ENCODE measurements at regions not wholly inside any gene's neighbourhood (a gene's known extent, or its start where the extent isn't known, plus 50 kb on each side); places are given as distances from the start of the nearest gene placed in this dataset.
A peak's percentile ranks its signal among the peaks of the same experiment; 100 is the strongest.

GRCh38 chr4:16450724-16451123 lies 224.5 kb upstream of the TAPT1 start:
- Histone ChIP-seq H3K9me3 (no peaks in the 10 kb centered on the region), H3K4me1 (replicated peaks) (no peaks in the 10 kb centered on the region), H3K36me3 (no peaks in the 10 kb centered on the region), H3K27ac (no peak overlapping the region), H3K4me3 (no peak overlapping the region), H3K27me3 (replicated peaks; ENCODE audit: insufficient read depth) (no peaks in the 10 kb centered on the region)
- no peak for TF ChIP-seq POLR2A (IDR thresholded peaks at IDR 0.05)
- no peak for TF ChIP-seq POLR2AphosphoS5 (IDR thresholded peaks at IDR 0.05)
- TF ChIP-seq, protein P1, sequence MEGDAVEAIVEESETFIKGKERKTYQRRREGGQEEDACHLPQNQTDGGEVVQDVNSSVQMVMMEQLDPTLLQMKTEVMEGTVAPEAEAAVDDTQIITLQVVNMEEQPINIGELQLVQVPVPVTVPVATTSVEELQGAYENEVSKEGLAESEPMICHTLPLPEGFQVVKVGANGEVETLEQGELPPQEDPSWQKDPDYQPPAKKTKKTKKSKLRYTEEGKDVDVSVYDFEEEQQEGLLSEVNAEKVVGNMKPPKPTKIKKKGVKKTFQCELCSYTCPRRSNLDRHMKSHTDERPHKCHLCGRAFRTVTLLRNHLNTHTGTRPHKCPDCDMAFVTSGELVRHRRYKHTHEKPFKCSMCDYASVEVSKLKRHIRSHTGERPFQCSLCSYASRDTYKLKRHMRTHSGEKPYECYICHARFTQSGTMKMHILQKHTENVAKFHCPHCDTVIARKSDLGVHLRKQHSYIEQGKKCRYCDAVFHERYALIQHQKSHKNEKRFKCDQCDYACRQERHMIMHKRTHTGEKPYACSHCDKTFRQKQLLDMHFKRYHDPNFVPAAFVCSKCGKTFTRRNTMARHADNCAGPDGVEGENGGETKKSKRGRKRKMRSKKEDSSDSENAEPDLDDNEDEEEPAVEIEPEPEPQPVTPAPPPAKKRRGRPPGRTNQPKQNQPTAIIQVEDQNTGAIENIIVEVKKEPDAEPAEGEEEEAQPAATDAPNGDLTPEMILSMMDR (IDR thresholded peaks at IDR 0.05): no peak
- intact Hi-C loops (cut with DNase I): no loop called here
- no peak for DNase-seq (ENCODE audit: low spot score)
- 65% methylated on average over 1 of the region's 1 CpG for WGBS

DNA sequence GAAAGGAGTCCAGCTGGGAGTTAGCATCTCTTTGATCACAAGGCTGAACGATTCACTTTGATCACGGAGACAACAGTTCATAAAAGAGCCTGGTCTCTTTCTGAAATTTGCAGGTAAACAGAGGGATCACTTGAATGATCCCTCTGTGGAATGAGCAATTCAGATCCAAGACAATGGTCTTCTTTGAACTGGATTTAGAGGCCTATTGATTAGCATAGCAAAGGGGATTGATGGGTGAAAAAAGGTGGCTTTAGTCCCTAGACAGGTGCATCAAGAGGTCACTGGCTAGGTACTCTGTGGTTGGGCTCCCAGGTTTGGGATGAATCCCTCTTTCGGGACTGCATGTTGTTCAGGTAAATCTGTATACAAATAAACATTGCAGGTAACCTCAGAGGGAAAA lies 223.8 kb upstream of the TAPT1 start:
- no peak for DNase-seq (ENCODE audit: low spot score)
- Histone ChIP-seq H3K9me3 (no peaks in the 10 kb centered on the region), H3K36me3 (no peaks in the 10 kb centered on the region), H3K27ac (no peak overlapping the region), H3K4me3 (no peak overlapping the region), H3K27me3 (replicated peaks; ENCODE audit: insufficient read depth) (no peaks in the 10 kb centered on the region), H3K4me1 (replicated peaks) (no peaks in the 10 kb centered on the region)
- 40% methylated on average over 3 of the region's 3 CpGs for WGBS
- intact Hi-C loops (cut with DNase I): no loop called here
- TF ChIP-seq, protein P1 (IDR thresholded peaks at IDR 0.05): no peak
- TF ChIP-seq POLR2A (IDR thresholded peaks at IDR 0.05) (no peak), POLR2AphosphoS5 (IDR thresholded peaks at IDR 0.05) (no peak)

DNA sequence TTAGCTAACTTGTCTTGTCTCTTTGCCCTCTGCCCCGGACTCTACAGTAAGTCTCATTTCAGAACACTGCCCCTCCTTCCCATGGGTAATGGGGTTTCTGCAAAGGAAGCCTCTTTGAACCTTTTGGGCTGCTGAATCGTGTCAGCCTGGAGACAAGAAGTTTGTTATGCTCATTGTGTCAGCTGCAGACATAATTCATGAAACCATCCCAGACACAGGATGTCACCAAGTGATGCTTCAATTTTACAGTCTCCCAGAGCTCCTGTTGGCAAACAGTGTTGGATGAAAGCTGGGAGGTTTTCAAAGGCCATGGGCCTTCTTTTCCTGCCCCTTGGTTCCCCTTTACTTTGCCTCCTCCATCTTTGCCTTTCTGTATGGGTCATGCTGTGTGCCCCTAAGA lies 223.1 kb upstream of the TAPT1 start:
- WGBS: 46% methylated on average over 2 of the region's 2 CpGs
- TF ChIP-seq, protein P1 (IDR thresholded peaks at IDR 0.05): no peak
- Histone ChIP-seq H3K36me3 (no peaks in the 10 kb centered on the region), H3K4me3 (no peak overlapping the region), H3K27me3 (replicated peaks; ENCODE audit: insufficient read depth) (no peaks in the 10 kb centered on the region), H3K9me3 (no peaks in the 10 kb centered on the region), H3K4me1 (replicated peaks) (no peaks in the 10 kb centered on the region), H3K27ac (no peak overlapping the region)
- intact Hi-C loops (cut with DNase I): no loop called here
- no peak for DNase-seq (ENCODE audit: low spot score)

GRCh38 chr4:16448241-16448840 lies 222.1 kb upstream of the TAPT1 start:
- intact Hi-C loops (cut with DNase I): no loop called here
- Histone ChIP-seq H3K4me1 (replicated peaks) (no peaks in the 10 kb centered on the region), H3K27ac (no peak overlapping the region), H3K27me3 (replicated peaks; ENCODE audit: insufficient read depth) (no peaks in the 10 kb centered on the region), H3K9me3 (no peaks in the 10 kb centered on the region), H3K4me3 (no peak overlapping the region), H3K36me3 (no peaks in the 10 kb centered on the region)
- DNase-seq (ENCODE audit: low spot score): no peak
- WGBS: 70% methylated on average over 9 of the region's 9 CpGs
- no peak for TF ChIP-seq POLR2A (IDR thresholded peaks at IDR 0.05)
- TF ChIP-seq, protein P1 (IDR thresholded peaks at IDR 0.05): no peak
- TF ChIP-seq POLR2AphosphoS5 (IDR thresholded peaks at IDR 0.05): no peak

GRCh38 chr4:16443504-16444088 lies 217.3 kb upstream of the TAPT1 start:
- Histone ChIP-seq H3K4me1 (replicated peaks) (no peaks in the 10 kb centered on the region), H3K9me3 (no peaks in the 10 kb centered on the region), H3K36me3 (no peaks in the 10 kb centered on the region), H3K4me3 (no peak overlapping the region), H3K27ac (no peak overlapping the region), H3K27me3 (replicated peaks; ENCODE audit: insufficient read depth) (no peaks in the 10 kb centered on the region)
- WGBS: 80% methylated on average over 2 of the region's 2 CpGs
- TF ChIP-seq POLR2A (IDR thresholded peaks at IDR 0.05): no peak
- TF ChIP-seq, protein P1 (IDR thresholded peaks at IDR 0.05): peak in 3 of 4 experiments; percentile 36 to 46 (median 40)
- no peak for TF ChIP-seq POLR2AphosphoS5 (IDR thresholded peaks at IDR 0.05)
- intact Hi-C loops (cut with DNase I): no loop called here
- no peak for DNase-seq (ENCODE audit: low spot score)
